CD4-positive, alpha-beta T cell treated with Interleukin-1 beta for 1 hour (primary cell): ENCODE measurements at regions not wholly inside any gene's neighbourhood (a gene's known extent, or its start where the extent isn't known, plus 50 kb on each side); places are given as distances from the start of the nearest gene placed in this dataset.

Experiments
- DNase-seq, 2 donors: peaks; one replicate each; pipeline ENCODE4 v3.0.0-alpha.2; 2020 to 2022

- no peak for DNase-seq
These were observed 102.8 kb upstream of the SEMA6D start for GRCh38 chr15:47614360-47615011.

GRCh38 chr15:47616876-47617275, 100.4 kb upstream of the SEMA6D start:
- no peak for DNase-seq

GRCh38 chr15:47618241-47618640, 99.1 kb upstream of the SEMA6D start:
- DNase-seq, result no peak

- DNase-seq, result no peak
These were observed 96.2 kb upstream of the SEMA6D start for GRCh38 chr15:47620960-47621681.

GRCh38 chr15:47622055-47622454, 95.2 kb upstream of the SEMA6D start:
- no peak for DNase-seq

GRCh38 chr15:47624503-47624902, 92.8 kb upstream of the SEMA6D start:
- DNase-seq, result no peak

- DNase-seq, result no peak
These were observed 78.3 kb upstream of the SEMA6D start for GRCh38 chr15:47639042-47639441.

GRCh38 chr15:47640079-47640478, 77.2 kb upstream of the SEMA6D start:
- DNase-seq, result no peak

- DNase-seq, result no peak
These were observed 76.4 kb upstream of the SEMA6D start for GRCh38 chr15:47640901-47641300.

GRCh38 chr15:47644722-47645121, 72.6 kb upstream of the SEMA6D start:
- no peak for DNase-seq

- no peak for DNase-seq
These were observed 66.7 kb upstream of the SEMA6D start for GRCh38 chr15:47650564-47650963.

GRCh38 chr15:47652328-47652727, 65.0 kb upstream of the SEMA6D start:
- no peak for DNase-seq

GRCh38 chr15:47652844-47653243, 64.5 kb upstream of the SEMA6D start:
- no peak for DNase-seq

GRCh38 chr15:47661661-47662180, 55.6 kb upstream of the SEMA6D start:
- no peak for DNase-seq

GRCh38 chr15:47663101-47663500, 54.2 kb upstream of the SEMA6D start:
- DNase-seq, result no peak
